ENCODE measurements at regions not wholly inside any gene's neighbourhood (a gene's known extent, or its start where the extent isn't known, plus 50 kb on each side); places are given as distances from the start of the nearest gene placed in this dataset.

DNA sequence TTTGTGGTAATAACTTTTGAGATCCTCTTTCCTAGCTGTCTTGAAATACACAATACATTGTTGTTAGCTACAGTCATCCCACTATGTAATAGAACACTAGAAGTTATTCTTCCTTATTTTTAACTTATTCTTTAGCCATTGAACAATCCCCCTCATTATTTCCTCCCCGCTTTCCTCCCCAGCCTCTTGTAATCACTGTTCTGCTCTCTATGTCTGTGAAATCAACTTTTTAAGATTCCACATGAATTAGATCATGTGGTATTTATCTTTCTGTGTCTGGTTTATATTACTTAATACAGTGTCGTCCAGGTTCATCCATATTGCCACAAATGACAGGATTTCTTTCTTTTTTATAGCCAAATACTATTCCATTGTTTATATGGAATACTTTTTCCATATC, 72.9 kb downstream of the SLC10A2 start:
- TF ChIP-seq, protein P1, sequence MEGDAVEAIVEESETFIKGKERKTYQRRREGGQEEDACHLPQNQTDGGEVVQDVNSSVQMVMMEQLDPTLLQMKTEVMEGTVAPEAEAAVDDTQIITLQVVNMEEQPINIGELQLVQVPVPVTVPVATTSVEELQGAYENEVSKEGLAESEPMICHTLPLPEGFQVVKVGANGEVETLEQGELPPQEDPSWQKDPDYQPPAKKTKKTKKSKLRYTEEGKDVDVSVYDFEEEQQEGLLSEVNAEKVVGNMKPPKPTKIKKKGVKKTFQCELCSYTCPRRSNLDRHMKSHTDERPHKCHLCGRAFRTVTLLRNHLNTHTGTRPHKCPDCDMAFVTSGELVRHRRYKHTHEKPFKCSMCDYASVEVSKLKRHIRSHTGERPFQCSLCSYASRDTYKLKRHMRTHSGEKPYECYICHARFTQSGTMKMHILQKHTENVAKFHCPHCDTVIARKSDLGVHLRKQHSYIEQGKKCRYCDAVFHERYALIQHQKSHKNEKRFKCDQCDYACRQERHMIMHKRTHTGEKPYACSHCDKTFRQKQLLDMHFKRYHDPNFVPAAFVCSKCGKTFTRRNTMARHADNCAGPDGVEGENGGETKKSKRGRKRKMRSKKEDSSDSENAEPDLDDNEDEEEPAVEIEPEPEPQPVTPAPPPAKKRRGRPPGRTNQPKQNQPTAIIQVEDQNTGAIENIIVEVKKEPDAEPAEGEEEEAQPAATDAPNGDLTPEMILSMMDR (IDR thresholded peaks at IDR 0.05), result no peak

DNA sequence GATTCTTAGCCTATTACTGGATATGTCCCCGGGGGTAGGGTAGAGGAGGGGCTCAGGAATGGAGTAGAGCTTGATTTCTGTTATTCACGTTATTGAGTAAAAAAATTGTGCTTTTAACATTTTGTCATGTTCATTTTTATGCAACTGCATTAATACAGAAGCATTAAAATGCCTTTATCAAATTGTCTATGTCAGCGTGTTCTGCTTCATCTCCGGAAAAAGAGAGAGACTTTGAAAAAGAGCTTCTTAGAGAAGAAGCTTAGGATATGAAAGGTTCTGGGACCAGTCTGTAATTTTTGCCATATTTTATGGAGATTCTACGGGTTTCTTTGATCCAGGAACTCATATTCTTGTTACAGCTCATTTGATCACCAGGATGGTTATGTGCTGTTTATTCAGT, 82.0 kb downstream of the SLC10A2 start:
- TF ChIP-seq, protein P1 (IDR thresholded peaks at IDR 0.05), result no peak

DNA sequence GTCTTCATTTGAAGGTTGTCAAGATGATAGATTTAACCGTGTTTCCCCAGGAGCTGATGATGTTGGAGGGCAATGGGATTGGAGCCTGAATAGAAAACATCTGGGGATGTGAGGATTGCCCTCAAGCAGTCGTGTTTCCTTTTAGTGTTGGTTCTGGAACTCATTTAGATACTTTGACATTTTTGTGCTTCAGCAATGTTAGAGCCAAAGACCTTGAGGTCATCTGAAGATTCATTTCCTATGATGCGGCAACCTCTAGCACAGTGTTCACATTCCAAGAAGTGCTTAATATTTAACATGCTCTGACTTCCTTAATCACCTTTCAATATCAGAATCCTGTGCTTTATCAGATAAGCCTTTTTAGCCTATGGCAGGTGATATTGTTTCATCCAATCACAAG, 82.7 kb downstream of the SLC10A2 start:
- TF ChIP-seq, protein P1 (IDR thresholded peaks at IDR 0.05), result no peak

DNA sequence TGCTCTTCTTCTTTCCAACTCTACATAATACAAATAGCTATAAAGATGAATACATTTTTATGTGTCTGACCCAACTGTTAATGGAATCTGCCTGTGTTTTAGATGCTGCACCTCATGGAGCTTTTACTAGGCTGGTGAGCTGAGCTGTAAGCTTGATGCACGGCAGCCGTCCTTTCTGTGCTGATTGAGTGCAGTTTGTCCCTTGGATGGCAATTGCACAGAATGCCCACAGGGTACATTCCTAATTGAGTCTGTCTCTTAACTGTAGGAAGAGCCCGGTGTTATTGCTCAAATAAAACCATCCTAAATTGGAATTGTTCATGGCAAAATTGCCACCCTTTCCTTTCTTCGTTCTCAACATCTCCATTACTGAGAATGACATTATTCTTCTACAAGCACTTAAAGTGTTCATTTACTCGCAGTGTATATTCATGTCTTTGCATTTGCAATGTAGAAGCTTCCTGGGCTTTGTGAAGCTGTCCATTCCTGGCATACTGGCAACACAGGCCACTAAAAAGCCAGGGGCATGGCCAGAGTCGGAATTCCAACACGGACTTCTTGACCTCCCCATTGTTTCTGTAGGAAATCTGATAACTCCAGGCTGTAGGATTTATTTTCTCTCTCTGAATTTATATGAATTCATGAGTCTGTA, 85.8 kb downstream of the SLC10A2 start:
- TF ChIP-seq, protein P1 (IDR thresholded peaks at IDR 0.05), result no peak

DNA sequence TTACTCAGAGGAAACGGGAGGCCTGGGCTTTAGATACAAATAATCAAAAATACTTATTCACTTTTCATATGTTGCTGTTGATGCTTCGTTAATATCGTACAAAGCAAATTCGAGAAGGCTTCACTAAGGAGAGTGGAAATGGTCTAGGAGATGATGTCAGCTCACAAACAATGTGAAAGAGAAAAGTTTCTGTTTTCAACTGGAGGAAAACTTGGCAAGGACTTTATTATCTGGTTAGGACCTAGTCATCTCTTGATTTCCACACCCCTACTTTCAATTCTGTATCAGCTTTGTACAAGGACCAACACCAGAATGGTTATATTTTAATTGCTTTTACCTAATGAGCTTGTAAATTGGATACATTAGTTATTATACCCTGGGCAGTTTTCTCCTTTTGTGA, 88.0 kb downstream of the SLC10A2 start:
- TF ChIP-seq, protein P1 (IDR thresholded peaks at IDR 0.05), result no peak

DNA sequence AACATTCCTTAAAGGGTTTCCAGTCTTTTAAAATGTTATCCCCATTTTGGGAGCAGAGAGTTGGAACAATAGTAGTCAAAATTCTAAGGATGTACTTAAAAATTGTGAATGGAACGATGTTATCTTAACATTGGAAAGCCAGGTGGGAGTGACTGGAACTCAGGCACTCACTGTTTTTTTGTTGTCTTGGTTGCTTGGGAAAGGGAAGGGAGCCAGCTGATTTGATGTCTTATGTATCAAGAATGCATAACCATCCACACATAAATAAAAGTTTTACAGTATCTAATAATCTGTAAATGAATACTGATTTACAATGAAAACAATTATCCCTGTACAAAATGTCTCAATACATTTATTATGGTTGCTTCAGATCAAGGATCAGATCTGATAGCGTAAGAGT, 88.7 kb downstream of the SLC10A2 start:
- TF ChIP-seq, protein P1 (IDR thresholded peaks at IDR 0.05), result no peak

DNA sequence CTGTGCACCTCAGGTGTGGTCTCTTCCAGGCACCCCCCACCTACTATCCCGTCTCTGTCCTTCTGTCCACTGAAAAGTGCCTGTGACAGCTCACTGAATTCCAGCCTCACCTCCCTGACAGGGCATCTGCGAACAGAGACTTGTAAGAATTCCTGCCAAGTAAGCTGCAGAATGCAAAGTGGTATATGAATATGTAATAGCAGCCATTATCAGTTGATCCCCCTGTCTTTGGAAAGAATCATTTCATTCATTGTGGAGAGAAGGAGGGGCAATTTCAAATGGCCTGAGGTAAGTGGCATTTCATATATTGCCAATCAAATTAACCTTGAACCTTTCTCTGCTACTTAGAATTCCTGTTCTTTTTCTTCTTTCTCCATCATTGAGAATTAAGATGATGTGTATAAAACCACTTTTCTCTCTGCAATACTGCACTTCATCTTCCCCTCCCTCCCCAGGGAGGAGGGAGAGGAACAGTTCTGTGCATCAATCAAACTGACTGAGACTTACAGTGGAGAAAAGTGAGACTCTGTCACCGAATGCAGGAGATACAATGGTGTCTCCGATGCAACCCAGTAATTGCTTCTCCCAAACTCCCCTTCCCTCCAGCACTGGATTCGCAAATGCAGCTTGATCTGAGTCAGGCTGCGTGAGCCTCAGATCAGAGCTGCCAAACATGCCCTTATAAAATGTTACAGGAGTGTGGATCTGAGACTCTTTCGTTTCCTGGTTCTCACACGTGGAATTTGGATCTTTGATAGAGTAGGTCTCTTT, 91.7 kb downstream of the SLC10A2 start:
- TF ChIP-seq, protein P1 (IDR thresholded peaks at IDR 0.05), result no peak

Measured in LNCAP (cell line).